Peyer's patch (tissue), 4 donors: ENCODE measurements at regions not wholly inside any gene's neighbourhood (a gene's known extent, or its start where the extent isn't known, plus 50 kb on each side); places are given as distances from the start of the nearest gene placed in this dataset.

ENCODE experiments used
- DNase-seq, 3 donors: peaks; one replicate each; pipeline ENCODE4 v3.0.0-alpha.2; 2017 to 2019
- H3K27ac ChIP-seq, 4 donors: fragments of 200-600 bp; sonication (generic); one replicate each; pipeline ENCODE4 v1.5.1; 2016 to 2019
- H3K27me3 ChIP-seq, 2 donors: fragments of 200-600 bp; sonication (generic); one replicate each; pipeline ENCODE4 v1.5.1; 2019
- H3K36me3 ChIP-seq, 3 donors: fragments of 200-600 bp; sonication (generic); one replicate each; pipeline ENCODE4 v1.5.1; 2016 to 2019
- H3K4me1 ChIP-seq, 4 donors: fragments of 200-600 bp; sonication (generic); one replicate each; pipeline ENCODE4 v1.5.1; 2016 to 2019
- H3K4me3 ChIP-seq, 4 donors: fragments of 200-600 bp; sonication (generic); 1 replicate in 3 of 4; 2 replicates in 1 of 4; pipeline ENCODE4 v1.5.1; 2016 to 2019; ENCODE audit warnings: mild to moderate bottlenecking in 1 of 4
- H3K9me3 ChIP-seq, 4 donors: fragments of 200-600 bp; sonication (generic); one replicate each; pipeline ENCODE4 v1.5.1; 2016 to 2019; ENCODE audit warnings: mild to moderate bottlenecking in 1 of 4
- CTCF ChIP-seq, 6 experiments: fragments of 450-650 bp in 4 of 6; fragments of 200-600 bp in 2 of 6; sonication (generic) in 1 of 6; IDR thresholded peaks; one replicate each; pipeline ENCODE4 v1.5.1; 2017 to 2019; ENCODE audit warnings: antibody characterized with exemption in 6 of 6, mild to moderate bottlenecking in 3 of 6, moderate library complexity in 1 of 6
- POLR2A ChIP-seq, 2 donors: fragments of 450-650 bp; IDR thresholded peaks; one replicate each; pipeline ENCODE4 v1.5.1; 2017; ENCODE audit warnings: antibody characterized with exemption in 2 of 2, mild to moderate bottlenecking in 2 of 2, moderate library complexity in 2 of 2

GRCh38 chr10:90984898-90985297, 64.0 kb upstream of the ANKRD1 start:
- Histone ChIP-seq H3K36me3 (no peaks in the 10 kb centered on the region), H3K9me3 (no peaks in the 10 kb centered on the region), H3K4me1 (no peaks in the 10 kb centered on the region), H3K4me3 (no peak overlapping the region), H3K27me3 (no peaks in the 10 kb centered on the region), H3K27ac (no peak overlapping the region)
- DNase-seq, result no peak
- no peak for TF ChIP-seq POLR2A (IDR thresholded peaks at IDR 0.05)
- TF ChIP-seq CTCF (IDR thresholded peaks at IDR 0.05), result no peak

GRCh38 chr10:90985321-90985933, 64.5 kb upstream of the ANKRD1 start:
- H3K9me3 ChIP-seq, result no peaks in the 10 kb centered on the region
- H3K27me3 ChIP-seq, result no peaks in the 10 kb centered on the region
- TF ChIP-seq CTCF (IDR thresholded peaks at IDR 0.05), result no peak
- TF ChIP-seq POLR2A (IDR thresholded peaks at IDR 0.05), result no peak
- no peaks in the 10 kb centered on the region for H3K36me3 ChIP-seq
- H3K4me3 ChIP-seq, result no peak overlapping the region
- H3K27ac ChIP-seq, result no peak overlapping the region
- H3K4me1 ChIP-seq, result no peaks in the 10 kb centered on the region
- no peak for DNase-seq

GRCh38 chr10:90986136-90986760, 65.4 kb upstream of the ANKRD1 start:
- H3K27me3 ChIP-seq, result no peaks in the 10 kb centered on the region
- no peak overlapping the region for H3K4me3 ChIP-seq
- no peak overlapping the region for H3K27ac ChIP-seq
- H3K36me3 ChIP-seq, result no peaks in the 10 kb centered on the region
- TF ChIP-seq CTCF (IDR thresholded peaks at IDR 0.05) (no peak), POLR2A (IDR thresholded peaks at IDR 0.05) (no peak)
- no peaks in the 10 kb centered on the region for H3K9me3 ChIP-seq
- no peak for DNase-seq
- H3K4me1 ChIP-seq, result no peaks in the 10 kb centered on the region

GRCh38 chr10:90986870-90987269, 66.0 kb upstream of the ANKRD1 start:
- Histone ChIP-seq H3K4me1 (no peaks in the 10 kb centered on the region), H3K27ac (no peak overlapping the region), H3K9me3 (no peaks in the 10 kb centered on the region), H3K27me3 (no peaks in the 10 kb centered on the region), H3K36me3 (no peaks in the 10 kb centered on the region), H3K4me3 (no peak overlapping the region)
- TF ChIP-seq CTCF (IDR thresholded peaks at IDR 0.05), result no peak
- no peak for TF ChIP-seq POLR2A (IDR thresholded peaks at IDR 0.05)
- no peak for DNase-seq

GRCh38 chr10:90987383-90987782, 66.5 kb upstream of the ANKRD1 start:
- no peaks in the 10 kb centered on the region for H3K27me3 ChIP-seq
- H3K36me3 ChIP-seq, result no peaks in the 10 kb centered on the region
- TF ChIP-seq POLR2A (IDR thresholded peaks at IDR 0.05), result no peak
- DNase-seq, result no peak
- H3K9me3 ChIP-seq, result no peaks in the 10 kb centered on the region
- no peak overlapping the region for H3K27ac ChIP-seq
- no peaks in the 10 kb centered on the region for H3K4me1 ChIP-seq
- no peak overlapping the region for H3K4me3 ChIP-seq

GRCh38 chr10:90988024-90988423, 67.1 kb upstream of the ANKRD1 start:
- Histone ChIP-seq H3K4me1 (no peaks in the 10 kb centered on the region), H3K9me3 (no peaks in the 10 kb centered on the region), H3K27ac (no peak overlapping the region), H3K36me3 (no peaks in the 10 kb centered on the region), H3K4me3 (no peak overlapping the region), H3K27me3 (no peaks in the 10 kb centered on the region)
- DNase-seq, result no peak
- no peak for TF ChIP-seq CTCF (IDR thresholded peaks at IDR 0.05)
- no peak for TF ChIP-seq POLR2A (IDR thresholded peaks at IDR 0.05)
